Skin epidermis (tissue), 12 donors: ENCODE measurements at regions not wholly inside any gene's neighbourhood (a gene's known extent, or its start where the extent isn't known, plus 50 kb on each side); places are given as distances from the start of the nearest gene placed in this dataset.

Experiments
- H3K27ac ChIP-seq, 21 experiments: fragments of 200-600 bp; sonication (generic) in 11 of 21; one replicate each; pipeline ENCODE4 v1.5.0; 2020; ENCODE audit warnings: mild to moderate bottlenecking in 3 of 21, inconsistent platforms in 2 of 21, moderate library complexity in 2 of 21
- H3K4me3 ChIP-seq, 7 experiments: fragments of 200-600 bp; sonication (generic) in 2 of 7; one replicate each; pipeline ENCODE4 v1.5.0; 2020; ENCODE audit warnings: inconsistent platforms in 2 of 7, mild to moderate bottlenecking in 2 of 7, moderate library complexity in 1 of 7

- Histone ChIP-seq H3K4me3 (no peak overlapping the region), H3K27ac (no peak overlapping the region)
Measured at GRCh38 chr3:94179059-94179458, 116.2 kb downstream of the NSUN3 start.

- no peak overlapping the region for H3K4me3 ChIP-seq
- H3K27ac ChIP-seq, result no peak overlapping the region
Measured at GRCh38 chr3:94183551-94183950, 120.7 kb downstream of the NSUN3 start.

- no peak overlapping the region for H3K27ac ChIP-seq
- no peak overlapping the region for H3K4me3 ChIP-seq
Measured at GRCh38 chr3:94184781-94185180, 121.9 kb downstream of the NSUN3 start.

GRCh38 chr3:94185753-94186152 is 122.9 kb downstream of the NSUN3 start:
- H3K4me3 ChIP-seq, result no peak overlapping the region

GRCh38 chr3:94187697-94188096 is 124.8 kb downstream of the NSUN3 start:
- no peak overlapping the region for H3K4me3 ChIP-seq
- no peak overlapping the region for H3K27ac ChIP-seq

More at GRCh38 chr3:94185753-94186152, 122.9 kb downstream of the NSUN3 start:
- H3K27ac ChIP-seq, result no peak overlapping the region

- Histone ChIP-seq H3K27ac (no peak overlapping the region), H3K4me3 (no peak overlapping the region)
Measured at GRCh38 chr3:94195381-94195780, 132.5 kb downstream of the NSUN3 start.

- Histone ChIP-seq H3K27ac (no peak overlapping the region), H3K4me3 (no peak overlapping the region)
Measured at GRCh38 chr3:94206291-94206690, 143.4 kb downstream of the NSUN3 start.

- Histone ChIP-seq H3K27ac (no peak overlapping the region), H3K4me3 (no peak overlapping the region)
Measured at GRCh38 chr3:94210256-94210655, 147.4 kb downstream of the NSUN3 start.

GRCh38 chr3:94217406-94217805 is 154.5 kb downstream of the NSUN3 start:
- Histone ChIP-seq H3K4me3 (no peak overlapping the region), H3K27ac (no peak overlapping the region)

GRCh38 chr3:94220426-94220825 is 157.6 kb downstream of the NSUN3 start:
- H3K27ac ChIP-seq, result no peak overlapping the region
- H3K4me3 ChIP-seq, result no peak overlapping the region

- H3K27ac ChIP-seq, result no peak overlapping the region
- no peak overlapping the region for H3K4me3 ChIP-seq
Measured at GRCh38 chr3:94221829-94222228, 159.0 kb downstream of the NSUN3 start.

- Histone ChIP-seq H3K27ac (no peak overlapping the region), H3K4me3 (no peak overlapping the region)
Measured at GRCh38 chr3:94225148-94225865, 162.4 kb downstream of the NSUN3 start.

- no peak overlapping the region for H3K27ac ChIP-seq
- H3K4me3 ChIP-seq, result no peak overlapping the region
Measured at GRCh38 chr3:94226078-94226477, 163.2 kb downstream of the NSUN3 start.

- Histone ChIP-seq H3K4me3 (no peak overlapping the region), H3K27ac (no peak overlapping the region)
Measured at GRCh38 chr3:94232921-94233320, 170.1 kb downstream of the NSUN3 start.

- no peak overlapping the region for H3K4me3 ChIP-seq
- no peak overlapping the region for H3K27ac ChIP-seq
Measured at GRCh38 chr3:94234177-94234788, 171.4 kb downstream of the NSUN3 start.

GRCh38 chr3:94241986-94242385 is 179.1 kb downstream of the NSUN3 start:
- Histone ChIP-seq H3K27ac (no peak overlapping the region), H3K4me3 (no peak overlapping the region)

- no peak overlapping the region for H3K4me3 ChIP-seq
- H3K27ac ChIP-seq, result no peak overlapping the region
Measured at GRCh38 chr3:94246171-94246570, 183.3 kb downstream of the NSUN3 start.

GRCh38 chr3:94248042-94248441 is 185.2 kb downstream of the NSUN3 start:
- Histone ChIP-seq H3K4me3 (no peak overlapping the region), H3K27ac (no peak overlapping the region)

GRCh38 chr3:94249491-94250079 is 186.7 kb downstream of the NSUN3 start:
- H3K4me3 ChIP-seq, result no peak overlapping the region

GRCh38 chr3:94251566-94251965 is 188.7 kb downstream of the NSUN3 start:
- no peak overlapping the region for H3K4me3 ChIP-seq

More at GRCh38 chr3:94249491-94250079, 186.7 kb downstream of the NSUN3 start:
- no peak overlapping the region for H3K27ac ChIP-seq

GRCh38 chr3:94252316-94252715 is 189.5 kb downstream of the NSUN3 start:
- Histone ChIP-seq H3K27ac (no peak overlapping the region), H3K4me3 (no peak overlapping the region)

More at GRCh38 chr3:94251566-94251965, 188.7 kb downstream of the NSUN3 start:
- H3K27ac ChIP-seq, result no peak overlapping the region
